WTC11 (cell line): ENCODE measurements at regions not wholly inside any gene's neighbourhood (a gene's known extent, or its start where the extent isn't known, plus 50 kb on each side); places are given as distances from the start of the nearest gene placed in this dataset.

Source experiments
- ATAC-seq: fragments of 200-7000 bp; cut with Tn5 transposase; 2 replicates; pipeline ENCODE4 v1.10.0; 2021; ENCODE audit warnings: mild to moderate bottlenecking, moderate library complexity
- CTCF ChIA-PET: fragments of 300-600 bp; sonication (Branson Sonifier 250); formaldehyde crosslinking; loops from one replicate; lab custom pipeline; 2021; ENCODE audit warnings: antibody characterized with exemption; lab: Charles Lee
- POLR2A ChIA-PET: fragments of 350-600 bp; sonication (Branson Sonifier 250); formaldehyde crosslinking; loops from one replicate; lab custom pipeline; 2021; ENCODE audit warnings: antibody characterized with exemption; lab: Charles Lee
- DNase-seq: peaks from one replicate; pipeline ENCODE4 v3.0.0; 2021; ENCODE audit warnings: low spot score
- H3K27ac Mint-ChIP-seq: 2 replicates; pipeline ENCODE4 v1.8.0; 2021; ENCODE audit warnings: mixed read lengths
- H3K27me3 Mint-ChIP-seq: 2 replicates; pipeline ENCODE4 v1.8.0; 2021; ENCODE audit warnings: low read depth, mild to moderate bottlenecking, moderate library complexity, mixed read lengths
- H3K36me3 Mint-ChIP-seq: 2 replicates; pipeline ENCODE4 v1.8.0; 2021; ENCODE audit warnings: mixed read lengths
- H3K4me1 Mint-ChIP-seq: 2 replicates; pipeline ENCODE4 v1.8.0; 2022; ENCODE audit warnings: mixed read lengths
- H3K4me3 Mint-ChIP-seq: 2 replicates; pipeline ENCODE4 v1.8.0; 2021; ENCODE audit warnings: mild to moderate bottlenecking, moderate library complexity, mixed read lengths
- H3K9me3 Mint-ChIP-seq: 2 replicates; pipeline ENCODE4 v1.8.0; 2021; ENCODE audit warnings: mixed read lengths
- ATF2 ChIP-seq: sonication (generic); formaldehyde crosslinking; IDR thresholded peaks from 2 replicates; pipeline ENCODE4 v1.8.1; 2022; ENCODE audit warnings: low read depth, missing genetic modification reagents, borderline replicate concordance
- CTCF ChIP-seq: fragments of 200-600 bp; IDR thresholded peaks from 2 replicates; pipeline ENCODE4 v1.8.0; 2022; ENCODE audit warnings: antibody characterized with exemption
- E2F5 ChIP-seq: sonication (generic); formaldehyde crosslinking; IDR thresholded peaks from 2 replicates; pipeline ENCODE4 v1.8.1; 2022; ENCODE audit warnings: mild to moderate bottlenecking, moderate library complexity, missing genetic modification reagents
- ELF4 ChIP-seq: sonication (generic); formaldehyde crosslinking; IDR thresholded peaks from 2 replicates; pipeline ENCODE4 v1.8.1; 2022; ENCODE audit warnings: low read depth, mild to moderate bottlenecking, moderate library complexity, missing genetic modification reagents
- JAZF1 ChIP-seq: fragments of 250-450 bp; sonication (Bioruptor Pico); IDR thresholded peaks from 2 replicates; pipeline ENCODE4 v1.9.0; 2021; ENCODE audit warnings: moderate library complexity, mild to moderate bottlenecking, inconsistent platforms
- MXD4 ChIP-seq: fragments of 250-450 bp; sonication (Bioruptor Pico); IDR thresholded peaks from 2 replicates; pipeline ENCODE4 v1.8.0; 2021; ENCODE audit warnings: mild to moderate bottlenecking, moderate library complexity, borderline replicate concordance
- NFATC4 ChIP-seq: fragments of 250-450 bp; sonication (Bioruptor Pico); IDR thresholded peaks from 2 replicates; pipeline ENCODE4 v1.9.0; 2021; ENCODE audit warnings: mild to moderate bottlenecking
- NFE2L1 ChIP-seq: sonication (generic); formaldehyde crosslinking; IDR thresholded peaks from 2 replicates; pipeline ENCODE4 v1.8.1; 2023; ENCODE audit warnings: missing genetic modification reagents
- SMAD4 ChIP-seq: sonication (generic); formaldehyde crosslinking; IDR thresholded peaks from 2 replicates; pipeline ENCODE4 v1.8.0; 2022; ENCODE audit warnings: mild to moderate bottlenecking, missing genetic modification reagents
- STAT6 ChIP-seq: sonication (generic); formaldehyde crosslinking; conservative IDR thresholded peaks from 2 replicates; pipeline ENCODE4 v1.8.1; 2023; ENCODE audit warnings: mild to moderate bottlenecking, low read depth, missing genetic modification reagents, moderate library complexity
- USF1 ChIP-seq: sonication (generic); formaldehyde crosslinking; IDR thresholded peaks from 2 replicates; pipeline ENCODE4 v1.8.0; 2022; ENCODE audit warnings: mild to moderate bottlenecking, missing genetic modification reagents
- ZNF396 ChIP-seq: fragments of 250-450 bp; sonication (Bioruptor Pico); IDR thresholded peaks from 2 replicates; pipeline ENCODE4 v1.8.0; 2021; ENCODE audit warnings: mild to moderate bottlenecking, moderate library complexity, borderline replicate concordance
- TF ChIP-seq, protein P1 (sequence below): fragments of 250-450 bp; sonication (Bioruptor Pico); IDR thresholded peaks from 2 replicates; pipeline ENCODE4 v1.8.0; 2021; ENCODE audit warnings: mild to moderate bottlenecking
- TF ChIP-seq, protein P2 (sequence below): sonication (generic); formaldehyde crosslinking; IDR thresholded peaks from 2 replicates; pipeline ENCODE4 v1.8.0; 2023; ENCODE audit warnings: mild to moderate bottlenecking, missing genetic modification reagents
- TF ChIP-seq, protein P3 (sequence below): sonication (generic); formaldehyde crosslinking; IDR thresholded peaks from 2 replicates; pipeline ENCODE4 v1.8.0; 2023; ENCODE audit warnings: missing genetic modification reagents
- TF ChIP-seq, protein P4 (sequence below): sonication (generic); formaldehyde crosslinking; IDR thresholded peaks from 2 replicates; pipeline ENCODE4 v1.8.0; 2022; ENCODE audit warnings: mild to moderate bottlenecking, missing genetic modification reagents
- TF ChIP-seq, protein P5 (sequence below): sonication (generic); formaldehyde crosslinking; IDR thresholded peaks from 2 replicates; pipeline ENCODE4 v1.8.1; 2022; ENCODE audit warnings: low read depth, mild to moderate bottlenecking, moderate library complexity, missing genetic modification reagents, borderline replicate concordance
- TF ChIP-seq, protein P6 (sequence below): sonication (generic); formaldehyde crosslinking; IDR thresholded peaks from 2 replicates; pipeline ENCODE4 v1.8.1; 2022; ENCODE audit warnings: mild to moderate bottlenecking, missing genetic modification reagents, moderate library complexity, borderline replicate concordance
- TF ChIP-seq, protein P7 (sequence below): sonication (generic); formaldehyde crosslinking; conservative IDR thresholded peaks from 2 replicates; pipeline ENCODE4 v1.8.1; 2022; ENCODE audit warnings: mild to moderate bottlenecking, missing genetic modification reagents

GRCh38 chr11:33615751-33616150 is 84.9 kb downstream of the C11orf91 start:
- Mint-ChIP-seq H3K4me3 (no peak overlapping the region), H3K9me3 (peaks cover 7% of the 10 kb centered on the region; the same call in 1 of the 2 replicates), H3K4me1 (peaks cover 15% of the 10 kb centered on the region), H3K27me3 (no peaks in the 10 kb centered on the region), H3K27ac (no peak overlapping the region), H3K36me3 (no peaks in the 10 kb centered on the region)
- TF ChIP-seq MXD4 = no peak
- TF ChIP-seq, protein P1, sequence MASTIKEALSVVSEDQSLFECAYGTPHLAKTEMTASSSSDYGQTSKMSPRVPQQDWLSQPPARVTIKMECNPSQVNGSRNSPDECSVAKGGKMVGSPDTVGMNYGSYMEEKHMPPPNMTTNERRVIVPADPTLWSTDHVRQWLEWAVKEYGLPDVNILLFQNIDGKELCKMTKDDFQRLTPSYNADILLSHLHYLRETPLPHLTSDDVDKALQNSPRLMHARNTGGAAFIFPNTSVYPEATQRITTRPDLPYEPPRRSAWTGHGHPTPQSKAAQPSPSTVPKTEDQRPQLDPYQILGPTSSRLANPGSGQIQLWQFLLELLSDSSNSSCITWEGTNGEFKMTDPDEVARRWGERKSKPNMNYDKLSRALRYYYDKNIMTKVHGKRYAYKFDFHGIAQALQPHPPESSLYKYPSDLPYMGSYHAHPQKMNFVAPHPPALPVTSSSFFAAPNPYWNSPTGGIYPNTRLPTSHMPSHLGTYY (CRISPR knock-in tag) = no peak
- ATAC-seq (no peak), DNase-seq (no peak)
- CTCF ChIA-PET = no interaction called here
- POLR2A ChIA-PET = no interaction called here

DNA sequence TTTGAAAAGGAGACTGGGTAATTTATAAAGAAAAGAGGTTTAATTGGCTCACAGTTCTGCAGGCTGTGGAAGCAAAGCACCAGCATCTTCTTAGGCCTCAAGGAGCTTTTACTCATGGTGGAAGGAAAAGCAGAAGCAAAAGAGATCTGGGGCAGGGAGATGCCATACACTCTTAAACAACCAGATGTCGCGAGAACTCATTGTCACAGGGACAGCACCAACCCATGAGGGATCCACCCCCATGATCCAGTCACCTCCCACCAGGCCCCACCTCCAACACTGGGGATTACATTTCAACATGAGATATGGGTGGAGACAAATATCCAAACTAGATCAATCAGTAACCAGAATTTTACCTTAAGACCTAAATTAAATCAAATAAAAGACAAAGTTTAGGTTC is 87.2 kb downstream of the C11orf91 start:
- POLR2A ChIA-PET = no interaction called here
- Mint-ChIP-seq H3K9me3 (peaks cover 7% of the 10 kb centered on the region; the same call in 1 of the 2 replicates), H3K4me3 (no peak overlapping the region), H3K27ac (no peak overlapping the region), H3K4me1 (peaks cover 9% of the 10 kb centered on the region), H3K36me3 (no peaks in the 10 kb centered on the region), H3K27me3 (no peaks in the 10 kb centered on the region)
- DNase-seq (no peak), ATAC-seq (no peak)
- CTCF ChIA-PET = no interaction called here
- no peak for TF ChIP-seq STAT6 (CRISPR knock-in tag)
- no peak for TF ChIP-seq ELF4 (CRISPR knock-in tag)
- TF ChIP-seq SMAD4 = no peak
- TF ChIP-seq, protein P2, sequence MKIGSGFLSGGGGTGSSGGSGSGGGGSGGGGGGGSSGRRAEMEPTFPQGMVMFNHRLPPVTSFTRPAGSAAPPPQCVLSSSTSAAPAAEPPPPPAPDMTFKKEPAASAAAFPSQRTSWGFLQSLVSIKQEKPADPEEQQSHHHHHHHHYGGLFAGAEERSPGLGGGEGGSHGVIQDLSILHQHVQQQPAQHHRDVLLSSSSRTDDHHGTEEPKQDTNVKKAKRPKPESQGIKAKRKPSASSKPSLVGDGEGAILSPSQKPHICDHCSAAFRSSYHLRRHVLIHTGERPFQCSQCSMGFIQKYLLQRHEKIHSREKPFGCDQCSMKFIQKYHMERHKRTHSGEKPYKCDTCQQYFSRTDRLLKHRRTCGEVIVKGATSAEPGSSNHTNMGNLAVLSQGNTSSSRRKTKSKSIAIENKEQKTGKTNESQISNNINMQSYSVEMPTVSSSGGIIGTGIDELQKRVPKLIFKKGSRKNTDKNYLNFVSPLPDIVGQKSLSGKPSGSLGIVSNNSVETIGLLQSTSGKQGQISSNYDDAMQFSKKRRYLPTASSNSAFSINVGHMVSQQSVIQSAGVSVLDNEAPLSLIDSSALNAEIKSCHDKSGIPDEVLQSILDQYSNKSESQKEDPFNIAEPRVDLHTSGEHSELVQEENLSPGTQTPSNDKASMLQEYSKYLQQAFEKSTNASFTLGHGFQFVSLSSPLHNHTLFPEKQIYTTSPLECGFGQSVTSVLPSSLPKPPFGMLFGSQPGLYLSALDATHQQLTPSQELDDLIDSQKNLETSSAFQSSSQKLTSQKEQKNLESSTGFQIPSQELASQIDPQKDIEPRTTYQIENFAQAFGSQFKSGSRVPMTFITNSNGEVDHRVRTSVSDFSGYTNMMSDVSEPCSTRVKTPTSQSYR (CRISPR knock-in tag) = no peak
- TF ChIP-seq, protein P3, sequence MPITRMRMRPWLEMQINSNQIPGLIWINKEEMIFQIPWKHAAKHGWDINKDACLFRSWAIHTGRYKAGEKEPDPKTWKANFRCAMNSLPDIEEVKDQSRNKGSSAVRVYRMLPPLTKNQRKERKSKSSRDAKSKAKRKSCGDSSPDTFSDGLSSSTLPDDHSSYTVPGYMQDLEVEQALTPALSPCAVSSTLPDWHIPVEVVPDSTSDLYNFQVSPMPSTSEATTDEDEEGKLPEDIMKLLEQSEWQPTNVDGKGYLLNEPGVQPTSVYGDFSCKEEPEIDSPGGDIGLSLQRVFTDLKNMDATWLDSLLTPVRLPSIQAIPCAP (CRISPR knock-in tag) = no peak
- TF ChIP-seq, protein P4, sequence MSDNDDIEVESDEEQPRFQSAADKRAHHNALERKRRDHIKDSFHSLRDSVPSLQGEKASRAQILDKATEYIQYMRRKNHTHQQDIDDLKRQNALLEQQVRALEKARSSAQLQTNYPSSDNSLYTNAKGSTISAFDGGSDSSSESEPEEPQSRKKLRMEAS (CRISPR knock-in tag) = no peak
- no peak for TF ChIP-seq NFATC4 (CRISPR knock-in tag)
- no peak for TF ChIP-seq E2F5 (CRISPR knock-in tag)
- TF ChIP-seq CTCF = no peak
- no peak for TF ChIP-seq NFE2L1 (CRISPR knock-in tag)
- TF ChIP-seq, protein P5, sequence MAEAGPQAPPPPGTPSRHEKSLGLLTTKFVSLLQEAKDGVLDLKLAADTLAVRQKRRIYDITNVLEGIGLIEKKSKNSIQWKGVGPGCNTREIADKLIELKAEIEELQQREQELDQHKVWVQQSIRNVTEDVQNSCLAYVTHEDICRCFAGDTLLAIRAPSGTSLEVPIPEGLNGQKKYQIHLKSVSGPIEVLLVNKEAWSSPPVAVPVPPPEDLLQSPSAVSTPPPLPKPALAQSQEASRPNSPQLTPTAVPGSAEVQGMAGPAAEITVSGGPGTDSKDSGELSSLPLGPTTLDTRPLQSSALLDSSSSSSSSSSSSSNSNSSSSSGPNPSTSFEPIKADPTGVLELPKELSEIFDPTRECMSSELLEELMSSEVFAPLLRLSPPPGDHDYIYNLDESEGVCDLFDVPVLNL = no peak
- TF ChIP-seq JAZF1 (CRISPR knock-in tag) = no peak
- TF ChIP-seq ATF2 (CRISPR knock-in tag) = no peak
- TF ChIP-seq ZNF396 (CRISPR knock-in tag) = no peak
- TF ChIP-seq USF1 = no peak
- TF ChIP-seq, protein P6, sequence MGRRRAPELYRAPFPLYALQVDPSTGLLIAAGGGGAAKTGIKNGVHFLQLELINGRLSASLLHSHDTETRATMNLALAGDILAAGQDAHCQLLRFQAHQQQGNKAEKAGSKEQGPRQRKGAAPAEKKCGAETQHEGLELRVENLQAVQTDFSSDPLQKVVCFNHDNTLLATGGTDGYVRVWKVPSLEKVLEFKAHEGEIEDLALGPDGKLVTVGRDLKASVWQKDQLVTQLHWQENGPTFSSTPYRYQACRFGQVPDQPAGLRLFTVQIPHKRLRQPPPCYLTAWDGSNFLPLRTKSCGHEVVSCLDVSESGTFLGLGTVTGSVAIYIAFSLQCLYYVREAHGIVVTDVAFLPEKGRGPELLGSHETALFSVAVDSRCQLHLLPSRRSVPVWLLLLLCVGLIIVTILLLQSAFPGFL = no peak
- TF ChIP-seq, protein P7, sequence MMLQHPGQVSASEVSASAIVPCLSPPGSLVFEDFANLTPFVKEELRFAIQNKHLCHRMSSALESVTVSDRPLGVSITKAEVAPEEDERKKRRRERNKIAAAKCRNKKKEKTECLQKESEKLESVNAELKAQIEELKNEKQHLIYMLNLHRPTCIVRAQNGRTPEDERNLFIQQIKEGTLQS = no peak
